ENCODE measurements at regions not wholly inside any gene's neighbourhood (a gene's known extent, or its start where the extent isn't known, plus 50 kb on each side); places are given as distances from the start of the nearest gene placed in this dataset.
"Not testable (repeated sequence)": the region's sequence is repeated elsewhere in the genome, so short reads cannot be mapped to it uniquely, and the experiment has no call there.

GRCh38 chr16:29222008-29222407 lies 184.5 kb downstream of the NPIPB11 start:
- not testable (repeated sequence) for TF ChIP-seq CTCF, EP300 (IDR thresholded peaks at IDR 0.05)

Measured in tibial nerve (tissue), 4 donors.